HEK293 (cell line): ENCODE measurements at regions not wholly inside any gene's neighbourhood (a gene's known extent, or its start where the extent isn't known, plus 50 kb on each side); places are given as distances from the start of the nearest gene placed in this dataset.

Experiments used
- CTCF ChIA-PET: fragments of 350-600 bp; formaldehyde crosslinking; extraction: SDS; loops from one replicate; lab custom pipeline; 2021; ENCODE audit warnings: antibody characterized with exemption; lab: Yijun Ruan, JAX
- POLR2A ChIA-PET: fragments of 300-600 bp; formaldehyde crosslinking; extraction: SDS; loops from one replicate; lab custom pipeline; 2020; ENCODE audit warnings: antibody characterized with exemption, inconsistent platforms; lab: Yijun Ruan, JAX
- H3K27ac ChIP-seq: fragments of 200-500 bp; sonication (Bioruptor generic); 2 replicates; pipeline ENCODE4 v1.5.1; 2014; ENCODE audit warnings: low read depth, low read length, control low read depth, inconsistent platforms; ENCODE audit errors: extremely low read depth
- H3K36me3 ChIP-seq, 2 experiments: fragments of 200-500 bp in 1 of 2; sonication (Bioruptor generic) in 1 of 2; 1 replicate in 1 of 2; 2 replicates in 1 of 2; pipeline ENCODE4 v1.5.1; 2014 to 2017; ENCODE audit warnings: inconsistent platforms in 2 of 2, low read length in 2 of 2; ENCODE audit not compliant: control insufficient read depth in 2 of 2, insufficient read depth in 1 of 2
- H3K4me1 ChIP-seq: fragments of 200-500 bp; sonication (Bioruptor generic); 2 replicates; pipeline ENCODE4 v1.5.1; 2014; ENCODE audit warnings: mild to moderate bottlenecking, low read length, inconsistent platforms; ENCODE audit not compliant: control insufficient read depth, insufficient read depth
- H3K4me3 ChIP-seq: 2 replicates; pipeline ENCODE4 v1.5.1; 2011; ENCODE audit warnings: low read depth, mild to moderate bottlenecking, control low read depth, low read length, moderate library complexity
- H3K9me3 ChIP-seq: fragments of 200-500 bp; sonication (Bioruptor generic); 2 replicates; pipeline ENCODE4 v1.5.1; 2014; ENCODE audit warnings: low read depth, low read length, inconsistent platforms; ENCODE audit not compliant: control insufficient read depth, insufficient read depth
- KLF1 ChIP-seq: fragments of 450-650 bp; formaldehyde crosslinking; IDR thresholded peaks from 2 replicates; pipeline ENCODE4 v1.5.1; 2016; ENCODE audit warnings: missing biosample characterization, missing genetic modification characterization
- KLF7 ChIP-seq: fragments of 450-650 bp; formaldehyde crosslinking; IDR thresholded peaks from 2 replicates; pipeline ENCODE4 v1.5.1; 2016; ENCODE audit warnings: missing biosample characterization, missing genetic modification characterization, borderline replicate concordance
- MZF1 ChIP-seq: fragments of 450-650 bp; formaldehyde crosslinking; IDR thresholded peaks from 2 replicates; pipeline ENCODE4 v1.5.1; 2017; ENCODE audit warnings: missing biosample characterization, missing genetic modification characterization, borderline replicate concordance
- OSR2 ChIP-seq: fragments of 450-650 bp; formaldehyde crosslinking; IDR thresholded peaks from 2 replicates; pipeline ENCODE4 v1.5.1; 2016; ENCODE audit warnings: missing biosample characterization, missing genetic modification characterization
- SALL2 ChIP-seq: fragments of 450-650 bp; formaldehyde crosslinking; IDR thresholded peaks from 2 replicates; pipeline ENCODE4 v1.5.0; 2017; ENCODE audit warnings: missing biosample characterization, mild to moderate bottlenecking, missing genetic modification characterization, borderline replicate concordance
- TCF7L2 ChIP-seq: IDR thresholded peaks from 2 replicates; pipeline ENCODE4 v1.6.1; 2011; ENCODE audit warnings: low read depth, mild to moderate bottlenecking, inconsistent platforms, low read length, moderate library complexity, borderline replicate concordance
- ZEB2 ChIP-seq: fragments of 450-650 bp; formaldehyde crosslinking; IDR thresholded peaks from 2 replicates; pipeline ENCODE4 v1.5.1; 2016; ENCODE audit warnings: missing biosample characterization, missing genetic modification characterization
- ZNF121 ChIP-seq: fragments of 450-650 bp; formaldehyde crosslinking; IDR thresholded peaks from 2 replicates; pipeline ENCODE4 v1.5.1; 2016; ENCODE audit warnings: missing biosample characterization, missing genetic modification characterization
- ZNF2 ChIP-seq: fragments of 450-650 bp; formaldehyde crosslinking; IDR thresholded peaks from 2 replicates; pipeline ENCODE4 v1.5.1; 2016; ENCODE audit warnings: missing biosample characterization, missing genetic modification characterization
- ZNF302 ChIP-seq: fragments of 450-650 bp; formaldehyde crosslinking; IDR thresholded peaks from 2 replicates; pipeline ENCODE4 v1.5.1; 2016; ENCODE audit warnings: missing biosample characterization, missing genetic modification characterization, low read depth
- ZNF335 ChIP-seq: fragments of 450-650 bp; formaldehyde crosslinking; conservative IDR thresholded peaks from 2 replicates; pipeline ENCODE4 v1.5.1; 2016; ENCODE audit warnings: missing biosample characterization, missing genetic modification characterization
- ZNF510 ChIP-seq: fragments of 450-650 bp; formaldehyde crosslinking; IDR thresholded peaks from 2 replicates; pipeline ENCODE4 v1.5.1; 2018; ENCODE audit warnings: mild to moderate bottlenecking, missing genetic modification characterization, missing biosample characterization; ENCODE audit not compliant: insufficient replicate concordance
- ZNF530 ChIP-seq: fragments of 450-650 bp; formaldehyde crosslinking; IDR thresholded peaks from 2 replicates; pipeline ENCODE4 v1.5.1; 2016; ENCODE audit warnings: low read depth, missing biosample characterization, missing genetic modification characterization
- ZNF549 ChIP-seq: fragments of 450-650 bp; IDR thresholded peaks from 2 replicates; pipeline ENCODE4 v1.5.1; 2018; ENCODE audit warnings: missing biosample characterization, missing genetic modification characterization, mild to moderate bottlenecking, inconsistent platforms, moderate library complexity
- ZNF560 ChIP-seq: fragments of 450-650 bp; formaldehyde crosslinking; IDR thresholded peaks from 2 replicates; pipeline ENCODE4 v1.5.1; 2017; ENCODE audit warnings: missing biosample characterization, missing genetic modification characterization, borderline replicate concordance
- ZNF596 ChIP-seq: fragments of 450-650 bp; IDR thresholded peaks from 2 replicates; pipeline ENCODE4 v1.5.0; 2018; ENCODE audit warnings: missing biosample characterization, mild to moderate bottlenecking, missing genetic modification characterization, moderate library complexity
- ZNF664 ChIP-seq: fragments of 450-650 bp; formaldehyde crosslinking; IDR thresholded peaks from 2 replicates; pipeline ENCODE4 v1.5.1; 2016; ENCODE audit warnings: missing biosample characterization, missing genetic modification characterization
- ZNF830 ChIP-seq: fragments of 450-650 bp; IDR thresholded peaks from 2 replicates; pipeline ENCODE4 v1.5.0; 2018; ENCODE audit warnings: missing biosample characterization, missing genetic modification characterization, low read depth, mild to moderate bottlenecking, moderate library complexity
- TF ChIP-seq, protein P1 (sequence below): fragments of 450-650 bp; formaldehyde crosslinking; IDR thresholded peaks from 2 replicates; pipeline ENCODE4 v1.5.1; 2016; ENCODE audit warnings: missing biosample characterization, missing genetic modification characterization
- TF ChIP-seq, protein P2 (sequence below): fragments of 450-650 bp; formaldehyde crosslinking; IDR thresholded peaks from 2 replicates; pipeline ENCODE4 v1.5.1; 2016; ENCODE audit warnings: missing biosample characterization, missing genetic modification characterization
- TF ChIP-seq, protein P3 (sequence below): fragments of 450-650 bp; formaldehyde crosslinking; IDR thresholded peaks from 2 replicates; pipeline ENCODE4 v1.5.1; 2016; ENCODE audit warnings: missing biosample characterization, missing genetic modification characterization, low read depth
- TF ChIP-seq, protein P4 (sequence below): fragments of 450-650 bp; formaldehyde crosslinking; IDR thresholded peaks from 2 replicates; pipeline ENCODE4 v1.5.1; 2017; ENCODE audit warnings: missing biosample characterization, missing genetic modification characterization
- TF ChIP-seq, protein P5 (sequence below): fragments of 450-650 bp; formaldehyde crosslinking; optimal IDR thresholded peaks from 2 replicates; pipeline ENCODE3; 2016; ENCODE audit warnings: missing biosample characterization, mild to moderate bottlenecking, missing genetic modification characterization
- TF ChIP-seq, protein P6 (sequence below): fragments of 450-650 bp; formaldehyde crosslinking; IDR thresholded peaks from 2 replicates; pipeline ENCODE4 v1.5.1; 2016; ENCODE audit warnings: missing biosample characterization, missing genetic modification characterization

DNA sequence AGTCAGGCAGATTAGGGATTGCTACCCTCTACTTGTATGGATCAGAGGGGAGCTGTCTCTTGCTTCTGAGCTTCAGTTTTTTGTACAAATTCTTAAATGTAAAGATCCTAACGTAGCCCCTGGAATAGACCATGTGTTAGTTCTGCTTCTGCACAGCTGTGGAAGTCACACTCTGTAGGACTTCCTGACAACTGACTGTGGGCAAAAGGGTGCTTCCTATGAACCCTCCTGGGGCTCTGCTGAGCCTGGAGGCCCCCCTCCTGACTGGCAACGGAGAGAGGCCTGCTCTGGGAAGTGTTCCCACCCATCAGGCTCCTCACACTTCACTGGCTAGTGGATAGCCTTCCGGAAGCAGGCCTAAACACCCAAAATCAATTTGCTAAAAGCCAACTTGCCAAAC lies 131.0 kb downstream of the RPLP1 start:
- no peak for TF ChIP-seq ZNF664 (tag by site-specific recombination)
- TF ChIP-seq, protein P1, sequence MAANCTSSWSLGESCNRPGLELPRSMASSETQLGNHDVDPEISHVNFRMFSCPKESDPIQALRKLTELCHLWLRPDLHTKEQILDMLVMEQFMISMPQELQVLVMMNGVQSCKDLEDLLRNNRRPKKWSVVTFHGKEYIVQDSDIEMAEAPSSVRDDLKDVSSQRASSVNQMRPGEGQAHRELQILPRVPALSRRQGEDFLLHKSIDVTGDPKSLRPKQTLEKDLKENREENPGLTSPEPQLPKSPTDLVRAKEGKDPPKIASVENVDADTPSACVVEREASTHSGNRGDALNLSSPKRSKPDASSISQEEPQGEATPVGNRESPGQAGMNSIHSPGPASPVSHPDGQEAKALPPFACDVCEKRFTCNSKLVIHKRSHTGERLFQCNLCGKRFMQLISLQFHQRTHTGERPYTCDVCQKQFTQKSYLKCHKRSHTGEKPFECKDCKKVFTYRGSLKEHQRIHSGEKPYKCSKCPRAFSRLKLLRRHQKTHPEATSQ (tag by site-specific recombination) = no peak
- TF ChIP-seq ZNF302 = no peak
- TF ChIP-seq ZNF121 (tag by site-specific recombination) = no peak
- no peak for TF ChIP-seq ZNF830 (tag by site-specific recombination)
- TF ChIP-seq ZNF510 (tag by site-specific recombination) = no peak
- no peak for TF ChIP-seq ZNF549 (tag by site-specific recombination)
- no peak for TF ChIP-seq ZNF560 (tag by site-specific recombination)
- TF ChIP-seq, protein P2, sequence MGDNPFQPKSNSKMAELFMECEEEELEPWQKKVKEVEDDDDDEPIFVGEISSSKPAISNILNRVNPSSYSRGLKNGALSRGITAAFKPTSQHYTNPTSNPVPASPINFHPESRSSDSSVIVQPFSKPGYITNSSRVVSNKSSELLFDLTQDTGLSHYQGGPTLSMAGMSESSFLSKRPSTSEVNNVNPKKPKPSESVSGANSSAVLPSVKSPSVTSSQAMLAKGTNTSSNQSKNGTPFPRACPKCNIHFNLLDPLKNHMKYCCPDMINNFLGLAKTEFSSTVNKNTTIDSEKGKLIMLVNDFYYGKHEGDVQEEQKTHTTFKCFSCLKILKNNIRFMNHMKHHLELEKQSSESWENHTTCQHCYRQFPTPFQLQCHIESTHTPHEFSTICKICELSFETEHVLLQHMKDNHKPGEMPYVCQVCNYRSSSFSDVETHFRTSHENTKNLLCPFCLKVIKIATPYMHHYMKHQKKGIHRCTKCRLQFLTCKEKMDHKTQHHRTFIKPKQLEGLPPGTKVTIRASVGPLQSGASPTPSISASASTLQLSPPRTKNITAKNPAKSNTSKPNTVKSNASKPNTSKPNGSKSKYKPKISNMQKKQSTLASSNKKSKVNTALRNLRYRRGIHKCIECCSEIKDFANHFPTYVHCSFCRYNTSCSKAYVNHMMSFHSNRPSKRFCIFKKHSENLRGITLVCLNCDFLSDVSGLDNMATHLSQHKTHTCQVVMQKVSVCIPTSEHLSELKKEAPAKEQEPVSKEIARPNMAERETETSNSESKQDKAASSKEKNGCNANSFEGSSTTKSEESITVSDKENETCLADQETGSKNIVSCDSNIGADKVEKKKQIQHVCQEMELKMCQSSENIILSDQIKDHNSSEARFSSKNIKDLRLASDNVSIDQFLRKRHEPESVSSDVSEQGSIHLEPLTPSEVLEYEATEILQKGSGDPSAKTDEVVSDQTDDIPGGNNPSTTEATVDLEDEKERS (tag by site-specific recombination) = no peak
- TF ChIP-seq, protein P3, sequence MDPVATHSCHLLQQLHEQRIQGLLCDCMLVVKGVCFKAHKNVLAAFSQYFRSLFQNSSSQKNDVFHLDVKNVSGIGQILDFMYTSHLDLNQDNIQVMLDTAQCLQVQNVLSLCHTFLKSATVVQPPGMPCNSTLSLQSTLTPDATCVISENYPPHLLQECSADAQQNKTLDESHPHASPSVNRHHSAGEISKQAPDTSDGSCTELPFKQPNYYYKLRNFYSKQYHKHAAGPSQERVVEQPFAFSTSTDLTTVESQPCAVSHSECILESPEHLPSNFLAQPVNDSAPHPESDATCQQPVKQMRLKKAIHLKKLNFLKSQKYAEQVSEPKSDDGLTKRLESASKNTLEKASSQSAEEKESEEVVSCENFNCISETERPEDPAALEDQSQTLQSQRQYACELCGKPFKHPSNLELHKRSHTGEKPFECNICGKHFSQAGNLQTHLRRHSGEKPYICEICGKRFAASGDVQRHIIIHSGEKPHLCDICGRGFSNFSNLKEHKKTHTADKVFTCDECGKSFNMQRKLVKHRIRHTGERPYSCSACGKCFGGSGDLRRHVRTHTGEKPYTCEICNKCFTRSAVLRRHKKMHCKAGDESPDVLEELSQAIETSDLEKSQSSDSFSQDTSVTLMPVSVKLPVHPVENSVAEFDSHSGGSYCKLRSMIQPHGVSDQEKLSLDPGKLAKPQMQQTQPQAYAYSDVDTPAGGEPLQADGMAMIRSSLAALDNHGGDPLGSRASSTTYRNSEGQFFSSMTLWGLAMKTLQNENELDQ (tag by site-specific recombination) = no peak
- TF ChIP-seq, protein P4, sequence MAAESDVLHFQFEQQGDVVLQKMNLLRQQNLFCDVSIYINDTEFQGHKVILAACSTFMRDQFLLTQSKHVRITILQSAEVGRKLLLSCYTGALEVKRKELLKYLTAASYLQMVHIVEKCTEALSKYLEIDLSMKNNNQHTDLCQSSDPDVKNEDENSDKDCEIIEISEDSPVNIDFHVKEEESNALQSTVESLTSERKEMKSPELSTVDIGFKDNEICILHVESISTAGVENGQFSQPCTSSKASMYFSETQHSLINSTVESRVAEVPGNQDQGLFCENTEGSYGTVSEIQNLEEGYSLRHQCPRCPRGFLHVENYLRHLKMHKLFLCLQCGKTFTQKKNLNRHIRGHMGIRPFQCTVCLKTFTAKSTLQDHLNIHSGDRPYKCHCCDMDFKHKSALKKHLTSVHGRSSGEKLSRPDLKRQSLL (tag by site-specific recombination) = no peak
- no peak for TF ChIP-seq ZNF2
- TF ChIP-seq MZF1 (tag by site-specific recombination) = no peak
- Histone ChIP-seq H3K36me3 (no peaks in the 10 kb centered on the region), H3K27ac (no peak overlapping the region), H3K4me3 (no peak overlapping the region), H3K9me3 (no peaks in the 10 kb centered on the region), H3K4me1 (no peaks in the 10 kb centered on the region)
- CTCF ChIA-PET = no interaction called here
- POLR2A ChIA-PET = no interaction called here

DNA sequence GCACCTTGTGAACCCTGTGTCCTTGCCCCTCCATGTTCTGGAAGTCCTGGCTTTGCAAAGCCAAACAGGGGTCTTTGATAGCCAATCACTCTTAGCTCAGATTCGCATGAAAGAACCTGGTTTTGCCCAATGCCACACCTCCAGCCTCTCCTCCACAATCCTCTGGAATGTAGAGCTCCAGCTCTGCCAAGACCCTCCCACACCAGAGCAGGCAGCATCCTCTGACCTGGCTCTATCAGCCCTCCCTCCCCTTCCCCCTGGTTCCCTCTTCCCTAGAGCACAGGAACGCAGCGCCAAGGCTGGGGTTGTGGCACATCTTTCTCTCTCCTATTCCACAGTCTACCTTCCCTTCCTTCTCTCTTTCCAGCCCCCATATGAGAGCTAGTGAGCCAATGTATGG lies 133.3 kb downstream of the RPLP1 start:
- CTCF ChIA-PET = interaction anchor here (0.6 to 1.0 kb wide), 5 partner anchors 9 to 1212 kb away, joined by 3 to 4 read pairs (median 3); no protein-coding TSS in a partner anchor
- POLR2A ChIA-PET = interaction anchor here (1.0 kb wide), 1 partner anchor 8 kb away, joined by 3 read pairs; no protein-coding TSS in a partner anchor
- no peak for TF ChIP-seq ZNF596 (tag by site-specific recombination)
- TF ChIP-seq ZEB2 (tag by site-specific recombination) = no peak
- TF ChIP-seq OSR2 (tag by site-specific recombination) = no peak
- TF ChIP-seq ZNF530 (tag by site-specific recombination) = no peak
- no peak for TF ChIP-seq KLF1 (tag by site-specific recombination)
- TF ChIP-seq ZNF335 (tag by site-specific recombination) = no peak
- TF ChIP-seq, protein P5, sequence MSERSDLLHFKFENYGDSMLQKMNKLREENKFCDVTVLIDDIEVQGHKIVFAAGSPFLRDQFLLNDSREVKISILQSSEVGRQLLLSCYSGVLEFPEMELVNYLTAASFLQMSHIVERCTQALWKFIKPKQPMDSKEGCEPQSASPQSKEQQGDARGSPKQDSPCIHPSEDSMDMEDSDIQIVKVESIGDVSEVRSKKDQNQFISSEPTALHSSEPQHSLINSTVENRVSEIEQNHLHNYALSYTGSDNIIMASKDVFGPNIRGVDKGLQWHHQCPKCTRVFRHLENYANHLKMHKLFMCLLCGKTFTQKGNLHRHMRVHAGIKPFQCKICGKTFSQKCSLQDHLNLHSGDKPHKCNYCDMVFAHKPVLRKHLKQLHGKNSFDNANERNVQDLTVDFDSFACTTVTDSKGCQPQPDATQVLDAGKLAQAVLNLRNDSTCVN = no peak
- no peak for TF ChIP-seq SALL2 (tag by site-specific recombination)
- TF ChIP-seq, protein P6, sequence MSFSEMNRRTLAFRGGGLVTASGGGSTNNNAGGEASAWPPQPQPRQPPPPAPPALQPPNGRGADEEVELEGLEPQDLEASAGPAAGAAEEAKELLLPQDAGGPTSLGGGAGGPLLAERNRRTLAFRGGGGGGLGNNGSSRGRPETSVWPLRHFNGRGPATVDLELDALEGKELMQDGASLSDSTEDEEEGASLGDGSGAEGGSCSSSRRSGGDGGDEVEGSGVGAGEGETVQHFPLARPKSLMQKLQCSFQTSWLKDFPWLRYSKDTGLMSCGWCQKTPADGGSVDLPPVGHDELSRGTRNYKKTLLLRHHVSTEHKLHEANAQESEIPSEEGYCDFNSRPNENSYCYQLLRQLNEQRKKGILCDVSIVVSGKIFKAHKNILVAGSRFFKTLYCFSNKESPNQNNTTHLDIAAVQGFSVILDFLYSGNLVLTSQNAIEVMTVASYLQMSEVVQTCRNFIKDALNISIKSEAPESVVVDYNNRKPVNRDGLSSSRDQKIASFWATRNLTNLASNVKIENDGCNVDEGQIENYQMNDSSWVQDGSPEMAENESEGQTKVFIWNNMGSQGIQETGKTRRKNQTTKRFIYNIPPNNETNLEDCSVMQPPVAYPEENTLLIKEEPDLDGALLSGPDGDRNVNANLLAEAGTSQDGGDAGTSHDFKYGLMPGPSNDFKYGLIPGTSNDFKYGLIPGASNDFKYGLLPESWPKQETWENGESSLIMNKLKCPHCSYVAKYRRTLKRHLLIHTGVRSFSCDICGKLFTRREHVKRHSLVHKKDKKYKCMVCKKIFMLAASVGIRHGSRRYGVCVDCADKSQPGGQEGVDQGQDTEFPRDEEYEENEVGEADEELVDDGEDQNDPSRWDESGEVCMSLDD (tag by site-specific recombination) = no peak
- TF ChIP-seq KLF7 = no peak
- no peak for TF ChIP-seq TCF7L2

More for the DNA sequence above, 133.3 kb downstream of the RPLP1 start:
- H3K4me1 ChIP-seq = no peaks in the 10 kb centered on the region
- no peak overlapping the region for H3K4me3 ChIP-seq
- H3K36me3 ChIP-seq = no peaks in the 10 kb centered on the region
- H3K9me3 ChIP-seq = no peaks in the 10 kb centered on the region
- no peak overlapping the region for H3K27ac ChIP-seq
